HG03521 (cell line): ENCODE measurements at regions not wholly inside any gene's neighbourhood (a gene's known extent, or its start where the extent isn't known, plus 50 kb on each side); places are given as distances from the start of the nearest gene placed in this dataset.

Experiments
- ATAC-seq: cut with Tn5 transposase; IDR thresholded peaks from one replicate; pipeline ENCODE4 v1.9.1; 2021; ENCODE audit warnings: mild to moderate bottlenecking, moderate library complexity; ENCODE audit not compliant: unreplicated experiment

DNA sequence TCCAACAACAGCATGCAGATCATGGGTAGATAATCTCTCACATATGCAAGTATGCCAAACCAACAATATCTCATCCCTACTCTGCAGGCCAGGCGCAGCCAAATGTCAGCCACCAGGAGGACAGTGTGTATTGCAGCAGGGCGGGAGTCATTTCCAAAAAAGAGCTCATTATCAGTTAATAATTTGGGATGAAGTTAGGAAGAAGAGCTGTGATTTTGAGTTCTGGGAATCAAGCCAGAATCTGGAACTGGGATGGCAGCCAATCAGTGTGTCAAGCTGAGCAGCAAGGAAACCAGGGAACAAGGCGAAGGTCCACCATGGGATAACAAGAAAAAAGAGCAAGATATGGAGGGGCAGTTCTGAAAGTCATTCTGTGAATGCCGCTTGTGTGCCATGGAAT, 88.2 kb upstream of the CAMK2D start:
- ATAC-seq: no peak

DNA sequence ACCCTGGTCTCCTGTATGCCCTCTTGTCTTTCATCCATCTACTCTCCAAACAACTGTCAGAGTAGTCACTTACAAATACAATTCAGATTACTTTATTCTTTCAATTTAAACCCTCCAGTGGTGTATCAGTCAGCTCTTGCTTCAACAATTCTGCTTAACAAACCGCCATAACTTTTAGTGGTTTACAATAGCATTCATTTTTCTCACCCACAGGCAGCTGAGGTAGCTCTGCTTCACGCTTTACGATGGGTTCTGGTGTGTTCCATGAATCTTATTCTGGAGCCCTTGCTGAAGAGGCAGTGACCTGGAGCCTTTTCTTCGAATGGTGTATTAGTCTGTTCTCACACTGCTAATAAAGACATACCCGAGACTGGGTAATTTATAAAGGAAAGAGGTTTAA, 86.2 kb upstream of the CAMK2D start:
- ATAC-seq: no peak

DNA sequence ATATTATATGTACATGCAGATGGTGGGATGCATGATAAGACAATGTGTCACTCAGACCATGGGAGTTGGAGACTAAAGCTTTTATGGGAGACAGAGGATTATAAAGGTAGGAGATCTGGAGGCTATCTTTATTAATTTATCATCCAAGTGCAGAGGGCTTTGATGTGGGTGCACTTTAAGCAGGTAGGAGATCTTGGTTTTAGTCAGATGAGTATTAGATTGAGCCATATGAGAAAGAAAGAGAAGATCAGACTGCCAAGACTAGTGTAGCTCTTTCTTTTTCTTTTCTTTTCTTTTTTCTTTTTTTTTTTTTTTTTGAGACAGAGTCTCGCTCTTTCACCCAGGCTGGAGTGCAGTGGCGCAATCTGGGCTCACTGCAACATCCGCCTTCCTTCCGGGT, 84.9 kb upstream of the CAMK2D start:
- no peak for ATAC-seq

DNA sequence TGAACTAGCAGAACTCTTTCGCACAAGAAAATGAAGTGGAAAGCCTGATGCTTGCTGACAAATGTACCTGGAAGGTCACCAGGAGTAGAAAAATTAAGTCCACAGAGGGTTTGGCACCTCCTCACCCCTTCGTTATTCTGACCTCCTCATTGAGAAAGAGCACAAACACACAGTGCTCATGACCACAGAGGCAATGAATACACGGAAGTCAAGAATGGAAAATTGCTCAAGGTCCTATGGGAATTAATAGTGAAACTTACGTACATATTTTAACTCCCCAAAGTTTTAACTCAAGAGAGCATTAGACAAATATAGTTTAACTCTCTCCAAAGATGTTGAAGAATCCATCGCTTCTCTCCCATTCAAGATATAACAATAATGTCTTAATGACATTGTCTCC, 83.6 kb upstream of the CAMK2D start:
- no peak for ATAC-seq

DNA sequence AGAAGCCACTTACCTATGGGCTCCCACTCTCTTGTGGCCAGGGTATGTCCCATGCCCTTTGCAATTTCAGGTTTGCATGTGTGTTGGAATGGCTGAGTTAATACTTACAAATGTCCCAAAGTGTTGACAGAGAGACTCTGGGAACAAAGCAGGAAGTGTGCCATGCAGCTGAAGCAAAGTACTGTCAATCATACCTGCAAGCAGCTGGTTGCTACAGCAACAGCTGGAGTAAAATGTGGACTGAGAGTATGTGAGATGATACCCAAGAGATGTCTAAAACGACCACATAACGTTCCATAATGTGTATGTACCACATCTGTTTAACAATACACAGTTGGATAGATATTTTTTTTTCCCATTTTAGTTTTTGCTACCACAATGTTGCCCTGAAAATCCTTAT, 82.8 kb upstream of the CAMK2D start:
- no peak for ATAC-seq

DNA sequence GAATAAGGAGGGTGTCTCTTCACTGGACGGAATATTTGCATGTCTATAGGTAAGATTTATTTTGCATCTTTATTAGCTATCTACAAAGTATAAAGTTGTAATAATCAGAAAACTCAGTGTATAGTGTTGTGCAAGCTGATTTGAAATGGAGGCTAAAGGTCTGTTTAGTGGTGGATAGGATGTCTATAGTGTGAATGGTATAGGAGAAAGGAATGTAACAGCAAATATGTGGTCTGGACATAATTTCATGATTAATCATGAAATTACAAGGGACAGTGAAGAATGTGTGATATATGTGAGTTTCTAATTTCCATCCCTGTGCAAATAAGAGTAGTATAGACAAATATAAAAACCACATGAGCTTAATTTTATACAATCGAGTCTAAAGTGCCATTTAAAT, 79.3 kb upstream of the CAMK2D start:
- ATAC-seq: no peak

DNA sequence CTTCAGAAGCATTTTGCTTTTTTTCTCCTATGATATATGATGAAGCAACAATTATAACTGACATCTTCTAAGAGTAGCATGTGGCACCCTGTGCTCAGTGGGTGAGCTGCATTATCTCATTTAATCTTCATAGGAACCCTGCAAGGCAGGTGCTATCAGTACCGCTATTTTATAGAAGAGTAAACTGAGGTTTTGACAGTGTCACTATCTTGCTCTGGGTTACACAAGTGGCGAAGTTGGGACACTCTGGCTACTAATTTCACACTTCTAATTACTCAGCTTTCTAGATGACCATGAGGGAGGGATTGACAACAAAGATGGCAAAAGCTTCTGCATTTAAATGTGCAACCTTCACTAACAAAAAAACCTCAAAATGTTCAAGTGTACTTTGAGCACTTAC, 76.9 kb upstream of the CAMK2D start:
- no peak for ATAC-seq

DNA sequence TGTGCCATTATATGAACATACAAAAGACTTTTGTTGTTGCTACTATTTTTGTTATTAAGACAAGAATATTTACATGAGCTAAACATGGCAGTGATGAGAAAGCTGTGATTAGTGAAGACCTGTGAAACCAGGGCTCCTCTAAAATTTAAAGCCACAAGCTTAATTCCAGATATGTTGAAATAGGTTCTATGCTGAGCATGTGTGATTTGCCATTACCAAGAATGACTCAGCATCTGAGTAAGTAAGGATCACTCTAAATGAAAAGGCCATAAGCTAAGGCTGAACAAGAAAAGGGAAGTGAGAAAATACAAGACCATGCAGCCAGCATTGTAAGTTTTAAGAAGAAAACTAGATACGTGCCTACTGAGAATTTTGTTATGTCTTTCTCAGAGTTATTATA, 75.9 kb upstream of the CAMK2D start:
- ATAC-seq: peak; percentile 99

DNA sequence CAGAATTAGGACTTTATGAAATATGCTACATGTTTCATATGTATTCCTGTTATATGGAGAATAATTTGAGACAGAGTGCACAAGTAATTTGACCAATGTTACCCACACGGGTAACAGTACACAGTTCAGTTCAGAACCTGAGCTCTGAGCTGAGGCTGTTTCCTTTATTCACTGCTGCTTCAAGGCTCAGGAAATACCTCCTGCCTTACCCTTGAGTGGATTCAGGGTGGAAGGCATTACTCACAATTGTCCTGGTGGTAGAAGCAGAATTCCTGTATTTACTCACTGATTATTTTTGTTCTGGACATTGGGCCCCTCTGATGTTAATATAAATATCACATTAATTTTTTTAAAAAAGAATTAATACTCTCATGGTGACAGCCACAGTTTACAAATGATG, 73.5 kb upstream of the CAMK2D start:
- ATAC-seq: no peak

DNA sequence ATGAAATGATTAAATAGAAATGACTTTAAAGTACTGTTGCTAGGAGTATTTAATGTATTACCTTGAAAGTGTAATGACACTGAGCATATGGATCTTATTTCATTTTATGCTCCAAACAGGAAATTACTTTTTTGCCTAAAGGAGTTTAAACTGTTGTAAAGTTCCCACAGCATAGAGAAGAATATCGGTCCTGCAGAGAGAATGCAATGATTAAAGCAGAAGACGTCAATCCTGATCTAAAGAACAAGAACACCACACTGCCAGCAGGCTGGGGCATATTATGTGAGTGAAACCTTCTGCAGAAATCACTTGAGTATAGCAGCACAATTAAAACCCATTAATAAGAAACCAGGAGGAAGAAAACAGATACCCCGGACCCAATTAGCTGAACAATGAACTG, 72.8 kb upstream of the CAMK2D start:
- no peak for ATAC-seq

DNA sequence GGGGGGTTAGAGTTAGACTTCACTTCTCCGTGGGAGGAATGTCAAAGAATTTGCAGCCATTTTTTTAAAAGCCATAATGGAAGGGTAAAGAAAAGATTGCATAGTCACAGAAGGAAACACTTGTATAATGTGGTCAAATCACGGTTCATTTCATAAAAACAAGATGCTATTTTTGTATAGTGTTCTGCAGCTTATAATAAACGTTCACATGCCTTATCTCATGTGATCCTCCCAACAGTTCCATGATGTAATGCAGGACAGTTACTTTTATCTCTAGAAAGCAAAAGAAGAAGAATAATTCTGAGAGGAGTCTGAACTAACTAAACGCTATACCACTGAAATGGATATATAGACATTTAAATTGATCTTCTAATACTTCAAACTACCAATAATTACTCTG, 71.3 kb upstream of the CAMK2D start:
- ATAC-seq: no peak

DNA sequence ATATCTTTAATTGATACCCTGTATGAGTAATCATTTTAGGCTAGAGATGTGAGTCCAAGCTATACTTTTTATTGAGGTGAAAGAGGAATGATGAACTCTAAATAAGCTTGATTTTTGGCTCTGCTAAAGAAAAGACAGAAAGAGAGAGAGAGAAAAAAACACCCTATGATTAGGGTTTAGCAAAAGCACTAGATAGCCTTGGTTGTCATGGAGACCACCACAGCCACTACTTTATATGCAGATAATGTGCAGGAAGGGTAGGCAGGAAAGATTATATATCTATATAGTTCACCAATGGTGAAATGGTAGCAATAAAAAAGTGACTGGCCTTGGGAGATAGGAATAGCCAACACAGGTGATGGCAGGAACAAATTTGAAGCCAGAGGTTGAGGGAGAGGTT, 69.9 kb upstream of the CAMK2D start:
- no peak for ATAC-seq

DNA sequence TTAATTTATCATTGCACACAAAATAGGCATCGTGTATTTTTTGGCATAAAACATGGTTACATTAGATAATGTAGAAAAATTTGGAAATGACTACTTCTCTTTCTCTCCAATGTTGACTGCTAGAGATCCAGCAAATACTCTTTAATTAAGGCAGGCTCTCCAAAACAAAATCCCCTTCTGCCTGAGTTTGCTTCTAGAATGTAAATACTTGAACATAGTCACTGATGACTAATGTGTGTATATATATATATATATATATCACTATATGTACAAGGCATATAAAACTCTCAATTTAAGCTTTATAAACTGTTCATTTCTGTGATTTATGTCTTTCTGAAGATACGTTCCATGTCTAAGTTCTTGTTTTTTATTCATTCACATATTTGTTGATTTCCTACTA, 67.2 kb upstream of the CAMK2D start:
- ATAC-seq: no peak

DNA sequence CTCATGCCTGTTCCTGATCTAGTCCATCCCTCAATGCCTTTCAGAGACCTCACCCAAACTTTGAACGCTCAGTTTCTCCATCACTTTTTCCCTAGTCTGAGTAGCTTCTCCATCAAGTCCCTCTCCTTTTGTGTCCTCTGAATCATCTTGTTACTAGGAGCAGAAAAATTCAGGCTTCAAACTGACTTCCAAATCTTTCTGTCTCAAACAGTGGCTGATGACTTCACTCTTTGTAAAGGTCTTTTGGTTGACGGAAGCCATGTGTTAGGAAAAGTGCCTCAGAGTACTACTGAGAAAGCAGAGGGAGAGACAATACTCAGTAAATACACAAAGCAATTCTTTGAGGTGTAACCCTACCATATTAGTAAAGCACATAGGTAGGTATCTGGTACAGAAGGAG, 65.7 kb upstream of the CAMK2D start:
- no peak for ATAC-seq

DNA sequence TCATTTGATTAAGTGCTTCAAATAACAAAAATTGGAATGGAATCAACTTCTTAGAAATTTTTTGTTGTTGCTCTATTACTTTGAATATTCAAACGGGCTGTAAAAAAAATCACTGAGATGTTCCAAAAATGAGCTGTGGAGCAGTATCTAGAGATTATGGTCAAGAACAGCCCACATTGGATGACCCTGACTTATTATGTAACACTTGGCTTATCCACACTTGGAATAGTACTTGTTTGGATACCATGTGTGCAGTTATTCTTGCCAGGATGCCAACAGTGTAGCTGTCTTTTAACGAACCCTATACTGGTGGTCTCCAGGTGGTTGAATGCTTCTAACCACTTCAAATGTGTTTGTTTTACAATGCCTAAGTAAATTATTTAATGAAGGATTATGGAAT, 64.9 kb upstream of the CAMK2D start:
- ATAC-seq: no peak

DNA sequence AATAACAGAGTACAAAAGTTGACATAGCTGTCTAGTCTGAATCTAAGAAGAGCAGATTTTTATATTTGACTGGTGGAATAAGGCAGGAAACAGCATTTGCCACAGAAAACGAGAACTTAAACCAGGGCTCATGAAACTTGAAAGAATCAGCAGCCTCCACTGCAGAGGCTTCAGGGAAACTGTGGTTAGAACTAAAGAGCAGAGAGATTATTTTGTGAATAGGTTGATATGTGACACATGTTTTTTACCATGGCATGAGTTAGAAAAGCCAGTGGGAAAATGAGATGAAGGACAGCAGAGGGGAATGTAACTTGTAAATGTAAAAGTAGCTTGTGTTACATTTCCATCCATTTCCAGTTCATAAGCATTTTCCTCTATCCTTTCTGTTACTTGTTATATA, 63.7 kb upstream of the CAMK2D start:
- ATAC-seq: peak; percentile 59

DNA sequence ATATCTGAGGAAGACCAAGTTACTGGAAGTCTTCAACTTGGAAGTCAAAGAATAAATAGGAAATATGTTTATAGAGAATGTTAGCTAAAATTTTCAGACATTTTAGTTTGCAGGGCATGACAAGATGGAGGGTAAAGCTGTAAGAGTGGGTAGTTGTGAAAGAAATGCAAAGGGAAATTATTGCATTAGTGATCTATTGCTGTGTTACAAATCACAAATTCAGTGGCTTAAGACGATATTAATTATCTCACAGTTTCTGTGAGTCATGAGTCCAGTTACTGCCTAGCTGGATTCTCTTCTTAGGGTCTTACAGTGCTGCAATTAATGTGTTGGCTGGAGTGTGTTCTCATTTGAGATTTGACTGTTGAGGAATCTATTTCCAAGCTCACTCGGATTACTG, 62.9 kb upstream of the CAMK2D start:
- no peak for ATAC-seq

DNA sequence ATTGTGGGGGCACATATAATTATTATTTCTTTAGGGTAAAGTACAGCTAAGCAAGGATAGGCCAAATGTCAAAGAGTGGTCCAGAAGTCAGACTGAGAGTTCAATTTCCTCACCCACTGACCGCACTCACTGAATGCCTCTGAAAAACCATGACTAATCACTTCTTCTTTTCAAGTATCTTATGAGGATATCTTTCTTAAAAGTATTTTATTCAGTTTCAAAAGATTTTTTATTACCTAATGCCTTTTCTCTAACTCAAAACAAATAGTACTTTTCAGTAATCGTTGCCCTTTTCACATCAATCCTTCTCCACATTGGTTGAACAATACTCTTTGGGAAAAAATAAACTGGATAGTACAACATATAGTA, 61.7 kb upstream of the CAMK2D start:
- ATAC-seq: peak; percentile 67

DNA sequence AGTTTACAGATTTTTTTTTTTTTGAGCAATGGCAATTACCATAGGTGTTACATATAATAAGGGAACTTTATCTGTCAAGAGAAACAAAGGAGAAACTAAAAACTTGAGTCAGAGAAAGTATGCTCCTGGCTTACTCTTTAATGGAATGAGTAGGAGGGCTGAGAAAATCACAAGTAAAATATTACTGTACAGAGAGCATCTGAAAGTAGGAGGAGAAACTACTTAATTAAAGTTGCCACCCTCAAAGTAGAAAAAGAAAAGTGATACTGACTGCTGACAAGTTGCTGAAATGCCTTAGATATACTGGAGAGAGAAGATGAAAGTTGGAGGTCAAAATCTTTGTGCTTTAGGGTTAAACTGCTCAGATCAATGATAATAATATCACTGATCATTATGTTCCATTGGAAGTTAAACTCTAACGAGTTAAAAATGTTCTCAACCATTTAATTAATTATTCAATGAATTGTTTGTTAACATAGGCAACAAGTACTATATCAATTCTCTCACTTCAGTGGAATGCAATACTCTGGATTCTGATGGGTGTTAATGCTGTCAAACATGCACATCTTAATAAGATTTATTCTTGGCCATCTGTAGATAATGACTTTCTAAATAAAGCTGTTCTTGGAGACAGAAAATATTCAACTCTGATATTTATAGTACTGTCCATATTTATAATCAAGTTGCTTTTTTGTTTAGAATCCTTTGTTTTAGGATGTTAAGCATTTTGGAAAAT, 61.2 kb upstream of the CAMK2D start:
- peak; percentile 61 for ATAC-seq

DNA sequence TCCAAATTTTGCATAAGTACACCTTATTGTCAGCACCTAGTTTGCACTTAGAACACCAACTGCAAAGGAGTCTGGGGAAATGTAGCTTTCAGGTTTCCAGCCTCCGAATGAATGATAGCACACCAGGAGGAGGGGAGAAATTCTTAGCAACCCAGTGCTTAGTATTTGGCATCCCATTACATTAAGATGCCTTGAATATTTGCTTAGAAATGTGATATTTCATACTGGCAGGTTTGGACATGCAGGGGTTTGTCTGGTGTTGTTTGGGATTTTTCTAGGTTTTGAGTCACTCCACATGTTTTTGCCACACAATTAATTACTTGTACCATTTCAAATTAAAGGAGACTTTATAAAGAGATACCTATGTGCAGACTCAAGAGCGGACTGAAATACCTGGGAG, 60.3 kb upstream of the CAMK2D start:
- ATAC-seq: no peak

DNA sequence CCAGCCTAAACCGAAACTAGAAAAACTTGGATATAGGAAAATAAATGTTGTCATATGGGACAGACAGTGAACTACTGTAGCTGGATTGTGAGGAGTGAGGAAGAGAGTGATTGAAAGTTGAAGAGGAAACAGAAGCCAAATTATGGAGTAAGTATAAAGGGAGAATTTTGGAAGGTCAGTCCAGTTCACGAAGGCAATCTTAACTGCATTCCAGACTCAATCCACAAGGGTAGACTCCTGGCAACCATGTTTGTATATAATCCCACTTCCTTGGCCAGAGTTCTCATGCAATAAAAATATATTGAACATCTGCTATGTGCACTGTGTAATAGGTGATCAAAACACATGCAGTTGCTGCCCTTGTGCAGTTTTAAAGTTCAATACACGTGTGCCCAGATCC, 58.6 kb upstream of the CAMK2D start:
- no peak for ATAC-seq

DNA sequence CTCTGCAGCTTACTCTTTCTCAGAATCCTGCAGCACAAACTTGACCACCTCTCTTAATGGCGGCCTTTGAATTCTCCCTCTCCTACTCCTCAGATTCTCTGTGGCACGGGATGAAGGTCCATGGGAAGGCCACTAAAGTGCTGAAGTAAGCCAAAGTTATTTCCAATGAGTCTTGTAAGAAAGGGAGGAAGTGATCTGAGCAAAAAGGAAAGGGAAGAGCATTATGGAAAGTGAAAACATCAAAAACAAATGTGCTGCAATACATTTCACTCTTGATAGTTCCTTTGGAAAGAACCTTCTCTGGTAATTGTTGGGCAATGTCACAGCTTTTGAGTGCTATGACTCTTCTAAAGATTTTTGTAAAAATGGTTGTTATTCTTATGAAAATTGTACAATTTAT, 54.3 kb upstream of the CAMK2D start:
- ATAC-seq: no peak

DNA sequence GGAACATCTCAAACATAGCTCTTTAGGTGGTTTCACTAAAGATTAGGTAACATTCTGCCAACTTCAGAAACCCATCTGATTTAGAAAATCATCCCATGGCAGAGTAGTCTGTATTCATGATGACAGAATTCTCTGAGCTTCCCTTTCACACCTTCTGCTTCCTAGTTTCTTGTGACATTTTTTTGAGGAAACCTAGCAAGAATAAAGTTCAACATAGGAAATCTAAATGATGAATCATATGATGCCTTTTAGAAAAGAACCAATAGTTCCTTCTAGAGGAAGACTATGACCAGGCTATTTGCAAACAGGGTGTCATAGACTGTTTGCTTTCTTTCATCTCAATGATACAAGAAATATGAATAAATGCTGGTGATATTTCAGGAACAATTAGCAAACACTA, 49.8 kb upstream of the CAMK2D start:
- no peak for ATAC-seq
